ENCODE measurements at regions not wholly inside any gene's neighbourhood (a gene's known extent, or its start where the extent isn't known, plus 50 kb on each side); places are given as distances from the start of the nearest gene placed in this dataset.

- Mint-ChIP-seq H3K4me3 (no peak overlapping the region), H3K36me3 (no peaks in the 10 kb centered on the region), H3K27ac (no peak overlapping the region), H3K4me1 (no peaks in the 10 kb centered on the region), H3K27me3 (ENCODE audit: low read depth in 2 of 2) (no peaks in the 10 kb centered on the region), H3K9me3 (no peaks in the 10 kb centered on the region)
- H3K4me3 ChIP-seq (ENCODE audit: low read length): no peak overlapping the region
- intact Hi-C loops (cut with micrococcal nuclease): no loop called here
- H3K27me3 ChIP-seq (ENCODE audit: control insufficient read depth, insufficient read depth, low read length): no peaks in the 10 kb centered on the region
- DNase-seq (no peak), ATAC-seq (no peak)
- H3K27ac ChIP-seq (ENCODE audit: low read length): no peak overlapping the region
- no peaks in the 10 kb centered on the region for H3K9me3 ChIP-seq (ENCODE audit: control insufficient read depth, insufficient read depth, low read length)
- no peaks in the 10 kb centered on the region for H3K36me3 ChIP-seq (ENCODE audit: control insufficient read depth, insufficient read depth, low read length)
- no peak for TF ChIP-seq CTCF (IDR thresholded peaks at IDR 0.05)
- 96% methylated on average over 15 of the region's 17 CpGs for WGBS (ENCODE audit: insufficient coverage)
- no peaks in the 10 kb centered on the region for H3K4me1 ChIP-seq (ENCODE audit: control insufficient read depth, insufficient read depth, low read length)
Observed at GRCh38 chr3:182596676-182597410, 196.5 kb upstream of the ATP11B start.

GRCh38 chr3:182597621-182598041 is 195.7 kb upstream of the ATP11B start:
- Mint-ChIP-seq H3K4me3 (no peak overlapping the region), H3K9me3 (no peaks in the 10 kb centered on the region), H3K36me3 (no peaks in the 10 kb centered on the region), H3K4me1 (no peaks in the 10 kb centered on the region), H3K27me3 (ENCODE audit: low read depth in 2 of 2) (no peaks in the 10 kb centered on the region), H3K27ac (no peak overlapping the region)
- intact Hi-C loops (cut with micrococcal nuclease): no loop called here
- ATAC-seq: no peak
- DNase-seq: no peak
- no peak overlapping the region for H3K4me3 ChIP-seq (ENCODE audit: low read length)
- H3K27me3 ChIP-seq (ENCODE audit: control insufficient read depth, insufficient read depth, low read length): no peaks in the 10 kb centered on the region
- WGBS (ENCODE audit: insufficient coverage): 100% methylated on average over 3 of the region's 3 CpGs
- no peaks in the 10 kb centered on the region for H3K36me3 ChIP-seq (ENCODE audit: control insufficient read depth, insufficient read depth, low read length)
- TF ChIP-seq CTCF (IDR thresholded peaks at IDR 0.05): no peak
- no peak overlapping the region for H3K27ac ChIP-seq (ENCODE audit: low read length)
- H3K4me1 ChIP-seq (ENCODE audit: control insufficient read depth, insufficient read depth, low read length): no peaks in the 10 kb centered on the region
- no peaks in the 10 kb centered on the region for H3K9me3 ChIP-seq (ENCODE audit: control insufficient read depth, insufficient read depth, low read length)

GRCh38 chr3:182601597-182601996 is 191.7 kb upstream of the ATP11B start:
- no peak overlapping the region for H3K27ac ChIP-seq (ENCODE audit: low read length)
- no peak overlapping the region for H3K4me3 ChIP-seq (ENCODE audit: low read length)
- H3K4me1 Mint-ChIP-seq: no peaks in the 10 kb centered on the region
- H3K9me3 Mint-ChIP-seq: no peaks in the 10 kb centered on the region
- H3K27ac Mint-ChIP-seq: no peak overlapping the region
- H3K9me3 ChIP-seq (ENCODE audit: control insufficient read depth, insufficient read depth, low read length): no peaks in the 10 kb centered on the region
- no peak overlapping the region for H3K4me3 Mint-ChIP-seq
- 68% methylated on average over 1 of the region's 2 CpGs for WGBS (ENCODE audit: insufficient coverage)
- H3K27me3 ChIP-seq (ENCODE audit: control insufficient read depth, insufficient read depth, low read length): no peaks in the 10 kb centered on the region
- intact Hi-C loops (cut with micrococcal nuclease): no loop called here
- H3K27me3 Mint-ChIP-seq (ENCODE audit: low read depth in 2 of 2): no peaks in the 10 kb centered on the region
- no peak for DNase-seq
- no peaks in the 10 kb centered on the region for H3K36me3 ChIP-seq (ENCODE audit: control insufficient read depth, insufficient read depth, low read length)
- TF ChIP-seq CTCF (IDR thresholded peaks at IDR 0.05): no peak
- no peaks in the 10 kb centered on the region for H3K36me3 Mint-ChIP-seq
- ATAC-seq: no peak
- no peaks in the 10 kb centered on the region for H3K4me1 ChIP-seq (ENCODE audit: control insufficient read depth, insufficient read depth, low read length)

GRCh38 chr3:182603501-182603900 is 189.8 kb upstream of the ATP11B start:
- ATAC-seq (no peak), DNase-seq (no peak)
- H3K27ac ChIP-seq (ENCODE audit: low read length): no peak overlapping the region
- Mint-ChIP-seq H3K27me3 (ENCODE audit: low read depth in 2 of 2) (peaks cover 0 to 6% of the 10 kb centered on the region in 2 donors), H3K4me1 (no peaks in the 10 kb centered on the region), H3K36me3 (no peaks in the 10 kb centered on the region), H3K27ac (no peak overlapping the region), H3K9me3 (no peaks in the 10 kb centered on the region), H3K4me3 (no peak overlapping the region)
- H3K9me3 ChIP-seq (ENCODE audit: control insufficient read depth, insufficient read depth, low read length): no peaks in the 10 kb centered on the region
- no peak overlapping the region for H3K4me3 ChIP-seq (ENCODE audit: low read length)
- no peaks in the 10 kb centered on the region for H3K36me3 ChIP-seq (ENCODE audit: control insufficient read depth, insufficient read depth, low read length)
- no peaks in the 10 kb centered on the region for H3K4me1 ChIP-seq (ENCODE audit: control insufficient read depth, insufficient read depth, low read length)
- TF ChIP-seq CTCF (IDR thresholded peaks at IDR 0.05): no peak
- intact Hi-C loops (cut with micrococcal nuclease): no loop called here
- H3K27me3 ChIP-seq (ENCODE audit: control insufficient read depth, insufficient read depth, low read length): no peaks in the 10 kb centered on the region
